Fibroblast of villous mesenchyme (primary cell): ENCODE measurements at regions not wholly inside any gene's neighbourhood (a gene's known extent, or its start where the extent isn't known, plus 50 kb on each side); places are given as distances from the start of the nearest gene placed in this dataset.

Experiments
- DNase-seq: peaks from one replicate; pipeline ENCODE4 v3.0.0-alpha.2; 2010; ENCODE audit warnings: low read depth
- H3K4me3 ChIP-seq: 2 replicates; pipeline ENCODE4 v1.5.1; 2011; ENCODE audit warnings: low read depth, mild to moderate bottlenecking, low read length
- CTCF ChIP-seq: IDR thresholded peaks from 2 replicates; pipeline ENCODE4 v1.5.1; 2012; ENCODE audit warnings: low read depth, mild to moderate bottlenecking, low read length; ENCODE audit not compliant: insufficient read depth

DNA sequence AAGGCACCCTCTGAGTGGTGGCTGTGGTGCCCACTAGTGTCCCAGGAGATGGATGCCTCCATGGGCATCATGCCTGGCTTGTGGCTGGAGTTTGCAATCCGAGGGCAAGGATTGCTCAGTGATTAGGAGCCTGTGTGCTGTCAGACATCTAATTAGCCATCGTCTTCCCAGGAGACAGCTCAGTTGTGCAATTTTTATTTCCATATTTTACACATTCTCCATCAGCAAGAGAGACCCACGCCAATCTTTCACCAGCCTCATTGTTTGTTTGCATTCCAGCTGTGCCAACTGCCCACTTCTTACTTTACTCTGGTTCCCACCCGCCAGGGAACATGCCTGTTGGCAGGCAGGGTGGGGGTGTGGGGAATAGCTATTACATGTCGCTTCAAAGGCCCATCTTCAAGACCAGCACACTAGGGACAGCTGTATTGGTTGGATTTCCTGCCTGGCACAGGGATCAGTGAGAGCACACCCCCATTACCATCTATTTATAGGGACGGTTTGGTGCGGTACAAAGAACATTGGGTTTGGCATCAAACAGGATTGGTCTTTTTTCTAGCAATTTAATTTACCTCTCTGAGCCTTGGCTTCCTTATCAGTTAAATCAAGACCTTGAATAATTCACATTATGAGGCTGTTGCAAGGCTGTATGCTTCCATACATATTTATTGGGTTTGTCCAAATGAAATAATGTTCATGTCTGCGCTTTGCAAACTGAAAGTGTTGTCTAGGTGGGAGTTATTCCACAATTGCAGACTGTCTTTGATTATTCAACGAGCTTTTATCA is 80.7 kb upstream of the NAV2 start:
- no peak overlapping the region for H3K4me3 ChIP-seq
- no peak for DNase-seq
- no peak for TF ChIP-seq CTCF

DNA sequence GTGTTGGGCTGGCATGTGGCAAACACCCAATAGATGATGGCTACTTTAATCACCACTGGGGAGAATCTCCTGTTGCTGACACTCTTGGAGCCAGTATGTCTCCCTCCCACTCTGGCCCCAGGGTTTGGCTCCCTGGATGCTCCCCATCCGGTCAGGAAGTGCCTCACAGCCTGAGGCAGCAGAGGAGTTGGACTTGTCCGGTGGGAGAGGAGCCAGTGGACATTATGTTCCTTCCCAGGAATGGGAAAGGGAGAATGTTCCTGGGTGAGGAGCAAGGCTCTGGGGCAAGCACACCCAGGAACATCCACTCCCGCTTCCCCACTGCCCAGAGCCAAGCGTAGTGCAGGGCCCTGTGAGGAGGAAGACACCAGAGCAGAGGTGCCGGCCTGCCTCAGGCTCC is 84.6 kb upstream of the NAV2 start:
- DNase-seq, result peak; percentile 50
- no peak for TF ChIP-seq CTCF
- no peak overlapping the region for H3K4me3 ChIP-seq

DNA sequence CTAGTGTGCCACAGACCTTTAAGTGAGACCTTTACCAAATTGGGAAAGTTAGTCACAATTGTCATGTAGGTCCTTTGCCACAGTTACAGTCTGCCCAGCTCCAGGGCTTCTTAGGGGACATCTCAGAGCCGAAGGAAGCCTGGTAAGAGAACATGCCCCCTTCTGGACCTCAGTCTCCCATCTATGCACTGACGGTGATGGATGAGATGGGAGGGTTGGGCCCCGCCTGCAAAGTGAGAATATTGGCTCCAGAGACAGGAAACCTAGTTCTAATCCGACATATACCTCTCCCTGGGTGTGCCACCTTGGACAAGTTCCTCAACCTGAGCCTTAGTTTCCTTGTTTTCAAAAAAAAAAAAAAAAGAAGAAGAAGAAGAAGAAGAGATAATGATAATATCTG is 85.1 kb upstream of the NAV2 start:
- no peak for TF ChIP-seq CTCF
- DNase-seq, result no peak
- H3K4me3 ChIP-seq, result no peak overlapping the region

- TF ChIP-seq CTCF, result no peak
- no peak overlapping the region for H3K4me3 ChIP-seq
- DNase-seq, result no peak
Measured at GRCh38 chr11:19625438-19625837, 87.2 kb upstream of the NAV2 start.

DNA sequence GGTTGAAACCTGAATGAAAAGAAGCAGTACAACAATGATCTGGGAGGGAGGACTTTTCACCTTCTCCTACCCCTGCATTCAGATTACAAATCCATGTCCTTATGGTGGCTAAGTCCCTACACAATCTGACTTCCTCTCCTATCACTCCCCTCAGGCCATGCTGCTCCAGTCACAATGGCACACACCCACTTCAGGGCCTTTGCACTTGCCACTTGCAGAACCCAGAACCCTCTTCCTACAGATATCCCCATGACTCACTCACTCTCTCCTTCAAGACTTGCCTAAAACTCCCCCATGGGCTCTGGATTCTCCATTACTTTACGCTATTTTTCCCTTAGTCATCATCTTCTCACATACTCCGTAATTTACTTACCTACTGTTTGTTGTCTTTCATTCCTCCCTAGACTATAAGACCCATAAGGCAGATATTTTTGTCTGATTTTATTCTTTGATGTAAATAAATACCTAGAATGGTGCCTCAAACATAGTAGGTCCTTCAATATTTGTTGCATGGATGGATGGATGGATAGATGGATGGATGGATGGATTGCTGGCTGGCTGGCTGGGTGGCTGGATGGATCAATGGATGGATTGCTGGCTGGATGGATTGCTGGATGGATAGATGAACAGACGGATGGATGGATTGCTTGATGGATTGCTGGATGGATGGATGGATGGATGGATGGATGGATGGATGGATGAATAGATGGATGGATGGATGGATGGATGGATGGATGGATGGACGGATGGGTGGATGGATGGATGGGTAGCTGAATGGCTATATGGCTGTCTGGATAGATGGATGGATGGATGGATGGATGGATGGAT is 94.7 kb upstream of the NAV2 start:
- no peak for DNase-seq
- H3K4me3 ChIP-seq, result no peak overlapping the region
- no peak for TF ChIP-seq CTCF

GRCh38 chr11:19615341-19616183 is 97.1 kb upstream of the NAV2 start:
- no peak for TF ChIP-seq CTCF
- no peak for DNase-seq
- no peak overlapping the region for H3K4me3 ChIP-seq
